Liver (tissue), 8 donors: ENCODE measurements at regions not wholly inside any gene's neighbourhood (a gene's known extent, or its start where the extent isn't known, plus 50 kb on each side); places are given as distances from the start of the nearest gene placed in this dataset.

Experiments
- DNase-seq: peaks from one replicate; pipeline ENCODE4 v3.0.0-alpha.2; 2017; ENCODE audit warnings: low spot score
- H3K27ac ChIP-seq, 2 donors: one replicate each; pipeline ENCODE4 v1.7.0; 2013; ENCODE audit warnings: inconsistent platforms in 2 of 2, low read length in 2 of 2, control low read depth in 1 of 2, low read depth in 1 of 2, mild to moderate bottlenecking in 1 of 2
- H3K27me3 ChIP-seq, 4 donors: one replicate each; pipeline versions ENCODE4 v1.6.1 to v1.7.0; 2013; ENCODE audit warnings: low read length in 3 of 4, inconsistent platforms in 1 of 4, mild to moderate bottlenecking in 1 of 4, moderate library complexity in 1 of 4; ENCODE audit not compliant: control insufficient read depth in 4 of 4, insufficient read depth in 4 of 4
- H3K36me3 ChIP-seq, 4 donors: one replicate each; pipeline versions ENCODE4 v1.6.1 to v1.7.0; 2013; ENCODE audit warnings: low read length in 3 of 4, mild to moderate bottlenecking in 3 of 4, low read depth in 1 of 4, moderate library complexity in 1 of 4; ENCODE audit not compliant: control insufficient read depth in 4 of 4, insufficient read depth in 3 of 4
- H3K4me1 ChIP-seq, 4 donors: one replicate each; pipeline versions ENCODE4 v1.6.1 to v1.7.0; 2013; ENCODE audit warnings: low read length in 3 of 4, mild to moderate bottlenecking in 3 of 4, moderate library complexity in 1 of 4; ENCODE audit not compliant: control insufficient read depth in 4 of 4, insufficient read depth in 4 of 4
- H3K4me3 ChIP-seq, 3 donors: one replicate each; pipeline versions ENCODE4 v1.6.1 to v1.7.0; 2013; ENCODE audit warnings: low read length in 3 of 3, control low read depth in 1 of 3, low read depth in 1 of 3, mild to moderate bottlenecking in 1 of 3
- H3K9ac ChIP-seq, 2 donors: one replicate each; pipeline ENCODE4 v1.7.0; 2013; ENCODE audit warnings: low read length in 2 of 2, mild to moderate bottlenecking in 2 of 2, moderate library complexity in 2 of 2, control low read depth in 1 of 2, low read depth in 1 of 2
- H3K9me3 ChIP-seq, 4 donors: one replicate each; pipeline versions ENCODE4 v1.6.1 to v1.7.0; 2013; ENCODE audit warnings: low read length in 3 of 4; ENCODE audit not compliant: control insufficient read depth in 4 of 4
- EGR1 ChIP-seq, 2 donors: IDR thresholded peaks; 2 replicates each; pipeline ENCODE4 v1.6.1; 2016 to 2018; ENCODE audit warnings: antibody characterized with exemption in 2 of 2, low read depth in 2 of 2
- FOXA1 ChIP-seq: IDR thresholded peaks from 2 replicates; pipeline ENCODE4 v1.6.1; 2016; ENCODE audit warnings: antibody characterized with exemption
- FOXA2 ChIP-seq: IDR thresholded peaks from 2 replicates; pipeline ENCODE4 v1.6.1; 2016; ENCODE audit warnings: antibody characterized with exemption
- GABPA ChIP-seq, 2 donors: IDR thresholded peaks in 1 of 2; conservative IDR thresholded peaks in 1 of 2; 2 replicates each; pipeline ENCODE4 v1.6.1; 2016; ENCODE audit warnings: antibody characterized with exemption in 2 of 2, mild to moderate bottlenecking in 1 of 2, moderate library complexity in 1 of 2
- HNF4A ChIP-seq, 2 donors: conservative IDR thresholded peaks; 2 replicates each; pipeline ENCODE4 v1.6.1; 2016; ENCODE audit warnings: antibody characterized with exemption in 2 of 2, mild to moderate bottlenecking in 2 of 2
- HNF4G ChIP-seq: IDR thresholded peaks from 2 replicates; pipeline ENCODE4 v1.6.1; 2016; ENCODE audit warnings: antibody characterized with exemption
- JUND ChIP-seq, 2 donors: IDR thresholded peaks; 2 replicates each; pipeline ENCODE4 v1.6.1; 2016; ENCODE audit warnings: antibody characterized with exemption in 2 of 2
- NR2F2 ChIP-seq: IDR thresholded peaks from 2 replicates; pipeline ENCODE4 v1.6.1; 2016; ENCODE audit warnings: antibody characterized with exemption
- RAD21 ChIP-seq, 2 donors: IDR thresholded peaks; 2 replicates each; pipeline ENCODE4 v1.6.1; 2016; ENCODE audit warnings: antibody characterized with exemption in 2 of 2, mild to moderate bottlenecking in 2 of 2
- RXRA ChIP-seq, 2 donors: IDR thresholded peaks; 2 replicates each; pipeline ENCODE4 v1.6.1; 2017 to 2018; ENCODE audit warnings: antibody characterized with exemption in 2 of 2, mild to moderate bottlenecking in 1 of 2
- SP1 ChIP-seq: IDR thresholded peaks from 2 replicates; pipeline ENCODE4 v1.6.1; 2018; ENCODE audit warnings: antibody characterized with exemption, mild to moderate bottlenecking
- TAF1 ChIP-seq: conservative IDR thresholded peaks from 2 replicates; pipeline ENCODE4 v1.6.1; 2016; ENCODE audit warnings: antibody characterized with exemption, mild to moderate bottlenecking
- YY1 ChIP-seq: IDR thresholded peaks from 2 replicates; pipeline ENCODE4 v1.6.1; 2016; ENCODE audit warnings: antibody characterized with exemption, mild to moderate bottlenecking
- WGBS: extraction: QIAGEN DNeasy Blood & Tissue Kit; methylation state at CpG from one replicate; pipeline ENCODE4 v1.1.7; 2013; 5-methylcytosine and 5-hydroxymethylcytosine counted together
- TF ChIP-seq, protein P1 (sequence below): IDR thresholded peaks from 2 replicates; pipeline ENCODE4 v1.6.1; 2016; ENCODE audit warnings: antibody characterized with exemption
- TF ChIP-seq, protein P2 (sequence below): IDR thresholded peaks from 2 replicates; pipeline ENCODE4 v1.6.1; 2016; ENCODE audit warnings: antibody characterized with exemption
- TF ChIP-seq, protein P3 (sequence below): IDR thresholded peaks from 2 replicates; pipeline ENCODE4 v1.6.1; 2016; ENCODE audit warnings: antibody characterized with exemption, mild to moderate bottlenecking
- TF ChIP-seq, protein P4 (sequence below): IDR thresholded peaks from 2 replicates; pipeline ENCODE4 v1.6.1; 2016; ENCODE audit warnings: antibody characterized with exemption
- TF ChIP-seq, protein P5 (sequence below): fragments of 150-350 bp; IDR thresholded peaks from 2 replicates; pipeline ENCODE4 v1.5.1; 2017; ENCODE audit warnings: improper control_type of control experiment, low read depth, low read length; ENCODE audit not compliant: missing input control
- donor health status: healthy.
- donor health status: healthy.
- donor health status: healthy.
- donor health status: healthy.
- donor health status: healthy.

DNA sequence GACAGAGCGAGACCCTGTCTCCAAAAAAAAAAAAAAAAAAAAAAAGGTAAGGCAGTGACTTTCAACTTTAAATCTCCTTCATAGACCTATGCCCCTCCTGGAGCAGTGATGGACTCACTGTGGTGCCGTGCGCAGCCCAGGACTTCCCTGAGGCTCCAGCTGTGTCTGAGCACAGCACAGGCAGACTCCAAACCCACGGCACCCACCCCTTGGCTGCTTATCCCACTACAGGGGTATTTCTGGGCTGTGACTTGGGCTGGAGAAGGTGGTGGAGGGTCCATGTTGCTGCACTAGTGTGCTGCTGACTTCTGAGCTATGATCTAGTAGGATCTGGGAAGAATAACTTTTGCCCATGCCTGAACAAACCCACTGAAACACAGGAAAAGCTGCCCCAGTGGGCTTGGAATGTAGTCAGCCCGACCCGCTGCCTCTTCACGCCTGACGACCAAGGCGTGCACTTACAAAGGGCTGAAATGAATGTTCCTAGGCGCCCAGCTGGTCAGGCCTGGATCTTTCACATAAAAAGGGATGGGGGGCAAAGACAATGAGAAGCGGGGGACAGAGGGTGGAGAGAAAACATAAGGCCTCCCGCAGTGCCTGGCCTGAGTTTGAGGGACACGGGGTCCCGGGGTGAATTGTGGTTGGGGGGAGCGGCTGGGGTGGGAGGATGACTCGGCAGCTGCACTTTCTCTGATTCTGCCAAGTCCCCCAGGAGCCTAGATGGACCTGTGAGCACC, 83.0 kb downstream of the IRF8 start:
- H3K9me3 ChIP-seq: no peaks in the 10 kb centered on the region
- peaks cover 0 to 8% (median 1%) of the 10 kb centered on the region in 4 donors for H3K4me1 ChIP-seq
- no peak overlapping the region for H3K27ac ChIP-seq
- no peak overlapping the region for H3K9ac ChIP-seq
- TF ChIP-seq FOXA1: no peak
- no peaks in the 10 kb centered on the region for H3K36me3 ChIP-seq
- DNase-seq: no peak
- 91% methylated on average over 16 of the region's 16 CpGs for WGBS
- H3K4me3 ChIP-seq: no peak overlapping the region
- no peaks in the 10 kb centered on the region for H3K27me3 ChIP-seq

GRCh38 chr16:85982563-85982939, 83.6 kb downstream of the IRF8 start:
- H3K36me3 ChIP-seq: no peaks in the 10 kb centered on the region
- 80% methylated on average over 23 of the region's 23 CpGs for WGBS
- peaks cover 0 to 13% (median 6%) of the 10 kb centered on the region in 4 donors for H3K4me1 ChIP-seq
- no peaks in the 10 kb centered on the region for H3K9me3 ChIP-seq
- DNase-seq: no peak
- H3K27me3 ChIP-seq: no peaks in the 10 kb centered on the region
- no peak overlapping the region for H3K4me3 ChIP-seq
- TF ChIP-seq YY1: no peak
- no peak for TF ChIP-seq TAF1
- no peak for TF ChIP-seq GABPA (IDR thresholded peaks at IDR 0.05 in 1 of 2, conservative IDR thresholded peaks at IDR 0.05 in 1 of 2)
- no peak for TF ChIP-seq JUND (IDR thresholded peaks at IDR 0.05)
- TF ChIP-seq FOXA1: no peak
- no peak for TF ChIP-seq NR2F2
- TF ChIP-seq SP1: no peak
- TF ChIP-seq HNF4A (conservative IDR thresholded peaks at IDR 0.05): no peak
- TF ChIP-seq, protein P1, sequence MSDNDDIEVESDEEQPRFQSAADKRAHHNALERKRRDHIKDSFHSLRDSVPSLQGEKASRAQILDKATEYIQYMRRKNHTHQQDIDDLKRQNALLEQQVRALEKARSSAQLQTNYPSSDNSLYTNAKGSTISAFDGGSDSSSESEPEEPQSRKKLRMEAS: no peak
- TF ChIP-seq, protein P2, sequence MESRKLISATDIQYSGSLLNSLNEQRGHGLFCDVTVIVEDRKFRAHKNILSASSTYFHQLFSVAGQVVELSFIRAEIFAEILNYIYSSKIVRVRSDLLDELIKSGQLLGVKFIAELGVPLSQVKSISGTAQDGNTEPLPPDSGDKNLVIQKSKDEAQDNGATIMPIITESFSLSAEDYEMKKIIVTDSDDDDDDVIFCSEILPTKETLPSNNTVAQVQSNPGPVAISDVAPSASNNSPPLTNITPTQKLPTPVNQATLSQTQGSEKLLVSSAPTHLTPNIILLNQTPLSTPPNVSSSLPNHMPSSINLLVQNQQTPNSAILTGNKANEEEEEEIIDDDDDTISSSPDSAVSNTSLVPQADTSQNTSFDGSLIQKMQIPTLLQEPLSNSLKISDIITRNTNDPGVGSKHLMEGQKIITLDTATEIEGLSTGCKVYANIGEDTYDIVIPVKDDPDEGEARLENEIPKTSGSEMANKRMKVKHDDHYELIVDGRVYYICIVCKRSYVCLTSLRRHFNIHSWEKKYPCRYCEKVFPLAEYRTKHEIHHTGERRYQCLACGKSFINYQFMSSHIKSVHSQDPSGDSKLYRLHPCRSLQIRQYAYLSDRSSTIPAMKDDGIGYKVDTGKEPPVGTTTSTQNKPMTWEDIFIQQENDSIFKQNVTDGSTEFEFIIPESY: no peak
- TF ChIP-seq HNF4G: no peak
- TF ChIP-seq FOXA2: no peak
- TF ChIP-seq, protein P3, sequence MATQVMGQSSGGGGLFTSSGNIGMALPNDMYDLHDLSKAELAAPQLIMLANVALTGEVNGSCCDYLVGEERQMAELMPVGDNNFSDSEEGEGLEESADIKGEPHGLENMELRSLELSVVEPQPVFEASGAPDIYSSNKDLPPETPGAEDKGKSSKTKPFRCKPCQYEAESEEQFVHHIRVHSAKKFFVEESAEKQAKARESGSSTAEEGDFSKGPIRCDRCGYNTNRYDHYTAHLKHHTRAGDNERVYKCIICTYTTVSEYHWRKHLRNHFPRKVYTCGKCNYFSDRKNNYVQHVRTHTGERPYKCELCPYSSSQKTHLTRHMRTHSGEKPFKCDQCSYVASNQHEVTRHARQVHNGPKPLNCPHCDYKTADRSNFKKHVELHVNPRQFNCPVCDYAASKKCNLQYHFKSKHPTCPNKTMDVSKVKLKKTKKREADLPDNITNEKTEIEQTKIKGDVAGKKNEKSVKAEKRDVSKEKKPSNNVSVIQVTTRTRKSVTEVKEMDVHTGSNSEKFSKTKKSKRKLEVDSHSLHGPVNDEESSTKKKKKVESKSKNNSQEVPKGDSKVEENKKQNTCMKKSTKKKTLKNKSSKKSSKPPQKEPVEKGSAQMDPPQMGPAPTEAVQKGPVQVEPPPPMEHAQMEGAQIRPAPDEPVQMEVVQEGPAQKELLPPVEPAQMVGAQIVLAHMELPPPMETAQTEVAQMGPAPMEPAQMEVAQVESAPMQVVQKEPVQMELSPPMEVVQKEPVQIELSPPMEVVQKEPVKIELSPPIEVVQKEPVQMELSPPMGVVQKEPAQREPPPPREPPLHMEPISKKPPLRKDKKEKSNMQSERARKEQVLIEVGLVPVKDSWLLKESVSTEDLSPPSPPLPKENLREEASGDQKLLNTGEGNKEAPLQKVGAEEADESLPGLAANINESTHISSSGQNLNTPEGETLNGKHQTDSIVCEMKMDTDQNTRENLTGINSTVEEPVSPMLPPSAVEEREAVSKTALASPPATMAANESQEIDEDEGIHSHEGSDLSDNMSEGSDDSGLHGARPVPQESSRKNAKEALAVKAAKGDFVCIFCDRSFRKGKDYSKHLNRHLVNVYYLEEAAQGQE: no peak
- TF ChIP-seq EGR1 (IDR thresholded peaks at IDR 0.05; ENCODE audit: low read depth in 2 of 2): no peak
- TF ChIP-seq RXRA (IDR thresholded peaks at IDR 0.05): no peak
- TF ChIP-seq RAD21 (IDR thresholded peaks at IDR 0.05): no peak
- TF ChIP-seq, protein P4, sequence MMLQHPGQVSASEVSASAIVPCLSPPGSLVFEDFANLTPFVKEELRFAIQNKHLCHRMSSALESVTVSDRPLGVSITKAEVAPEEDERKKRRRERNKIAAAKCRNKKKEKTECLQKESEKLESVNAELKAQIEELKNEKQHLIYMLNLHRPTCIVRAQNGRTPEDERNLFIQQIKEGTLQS: no peak
- TF ChIP-seq, protein P5, sequence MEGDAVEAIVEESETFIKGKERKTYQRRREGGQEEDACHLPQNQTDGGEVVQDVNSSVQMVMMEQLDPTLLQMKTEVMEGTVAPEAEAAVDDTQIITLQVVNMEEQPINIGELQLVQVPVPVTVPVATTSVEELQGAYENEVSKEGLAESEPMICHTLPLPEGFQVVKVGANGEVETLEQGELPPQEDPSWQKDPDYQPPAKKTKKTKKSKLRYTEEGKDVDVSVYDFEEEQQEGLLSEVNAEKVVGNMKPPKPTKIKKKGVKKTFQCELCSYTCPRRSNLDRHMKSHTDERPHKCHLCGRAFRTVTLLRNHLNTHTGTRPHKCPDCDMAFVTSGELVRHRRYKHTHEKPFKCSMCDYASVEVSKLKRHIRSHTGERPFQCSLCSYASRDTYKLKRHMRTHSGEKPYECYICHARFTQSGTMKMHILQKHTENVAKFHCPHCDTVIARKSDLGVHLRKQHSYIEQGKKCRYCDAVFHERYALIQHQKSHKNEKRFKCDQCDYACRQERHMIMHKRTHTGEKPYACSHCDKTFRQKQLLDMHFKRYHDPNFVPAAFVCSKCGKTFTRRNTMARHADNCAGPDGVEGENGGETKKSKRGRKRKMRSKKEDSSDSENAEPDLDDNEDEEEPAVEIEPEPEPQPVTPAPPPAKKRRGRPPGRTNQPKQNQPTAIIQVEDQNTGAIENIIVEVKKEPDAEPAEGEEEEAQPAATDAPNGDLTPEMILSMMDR: no peak
- H3K27ac ChIP-seq: no peak overlapping the region
- H3K9ac ChIP-seq: no peak overlapping the region
